WERI-Rb-1 (cell line): ENCODE measurements at regions not wholly inside any gene's neighbourhood (a gene's known extent, or its start where the extent isn't known, plus 50 kb on each side); places are given as distances from the start of the nearest gene placed in this dataset.

Experiments
- DNase-seq: peaks from one replicate; pipeline ENCODE4 v3.0.0-alpha.2; 2020
- H3K27ac ChIP-seq: fragments of 250-450 bp; sonication (Bioruptor Pico); 2 replicates; pipeline ENCODE4 v1.5.1; 2020; ENCODE audit warnings: mild to moderate bottlenecking, moderate library complexity
- H3K27me3 ChIP-seq: fragments of 250-450 bp; sonication (Bioruptor Pico); 2 replicates; pipeline ENCODE4 v1.5.1; 2021; ENCODE audit warnings: mild to moderate bottlenecking, low read depth, moderate library complexity; ENCODE audit not compliant: insufficient read depth, severe bottlenecking
- H3K36me3 ChIP-seq: fragments of 250-450 bp; sonication (Bioruptor Pico); 2 replicates; pipeline ENCODE4 v1.5.1; 2020; ENCODE audit warnings: mild to moderate bottlenecking, moderate library complexity
- H3K4me3 ChIP-seq: 2 replicates; pipeline ENCODE4 v1.5.1; 2011; ENCODE audit warnings: low read depth, mild to moderate bottlenecking, control low read depth, low read length
- H3K9me3 ChIP-seq: fragments of 250-450 bp; sonication (Bioruptor Pico); 2 replicates; pipeline ENCODE4 v1.5.1; 2021; ENCODE audit warnings: mild to moderate bottlenecking, moderate library complexity; ENCODE audit not compliant: severe bottlenecking
- CTCF ChIP-seq: IDR thresholded peaks from 2 replicates; pipeline ENCODE4 v1.5.1; 2011; ENCODE audit warnings: low read depth, mild to moderate bottlenecking, control low read depth, inconsistent platforms, low read length

DNA sequence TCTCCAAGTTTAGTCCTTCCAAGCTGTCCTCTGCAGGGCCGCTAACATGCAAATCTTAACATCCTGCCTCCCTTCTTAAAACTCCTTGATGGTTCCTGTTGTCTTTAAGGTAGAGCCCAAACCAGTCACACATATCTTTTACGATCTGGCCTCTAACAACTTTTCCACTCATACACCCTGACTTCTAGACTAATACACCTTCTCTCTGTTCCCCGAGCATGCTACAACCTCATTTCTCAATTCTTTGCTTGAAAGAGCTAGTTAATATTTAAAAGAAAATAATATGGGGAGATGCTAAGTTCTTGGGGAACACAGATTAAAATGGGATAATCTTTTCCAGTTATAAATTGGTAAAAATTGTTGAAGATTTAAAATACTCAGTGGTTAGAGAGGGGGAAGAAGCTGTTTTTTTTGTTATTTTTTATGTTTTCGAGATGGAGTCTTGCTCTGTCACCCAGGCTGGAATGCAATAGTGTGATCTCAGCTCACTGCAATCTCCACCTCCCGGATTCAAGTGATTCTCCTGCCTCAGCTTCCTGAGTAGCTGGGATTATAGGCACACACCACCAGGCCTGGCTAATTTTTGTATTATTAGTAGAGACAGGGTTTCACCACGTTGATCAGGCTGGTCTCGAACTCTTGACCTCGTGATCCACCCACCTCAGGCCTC, 250.7 kb downstream of the MAFB start:
- no peak overlapping the region for H3K4me3 ChIP-seq
- no peak for DNase-seq
- TF ChIP-seq CTCF = no peak
- peaks cover 48% of the 10 kb centered on the region for H3K27me3 ChIP-seq
- H3K9me3 ChIP-seq = no peaks in the 10 kb centered on the region
- H3K27ac ChIP-seq = no peak overlapping the region
- H3K36me3 ChIP-seq = no peaks in the 10 kb centered on the region

DNA sequence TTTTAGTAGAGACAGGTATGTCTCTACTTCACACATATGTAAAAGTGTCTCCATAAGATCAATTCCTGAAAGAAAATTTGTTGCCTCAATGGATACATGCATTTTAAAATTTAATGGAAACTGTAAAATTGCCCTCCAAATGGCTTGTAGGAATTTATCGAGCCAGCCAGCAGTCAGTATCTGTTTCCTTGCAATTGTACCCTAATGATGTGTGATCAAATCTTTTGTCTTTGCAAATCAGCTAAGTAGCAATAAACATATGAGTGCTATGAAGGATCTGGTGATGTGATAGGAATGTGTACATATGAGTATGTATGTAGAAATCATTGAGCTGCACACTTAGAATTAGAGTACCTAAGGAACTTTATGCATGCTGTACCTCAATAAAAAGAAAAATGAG, 253.0 kb downstream of the MAFB start:
- no peak overlapping the region for H3K4me3 ChIP-seq
- no peaks in the 10 kb centered on the region for H3K36me3 ChIP-seq
- H3K27ac ChIP-seq = no peak overlapping the region
- H3K9me3 ChIP-seq = no peaks in the 10 kb centered on the region
- H3K27me3 ChIP-seq = peaks cover 60% of the 10 kb centered on the region
- no peak for TF ChIP-seq CTCF
- DNase-seq = no peak

- Histone ChIP-seq H3K27ac (no peak overlapping the region), H3K27me3 (peaks cover 64% of the 10 kb centered on the region), H3K36me3 (no peaks in the 10 kb centered on the region), H3K9me3 (no peaks in the 10 kb centered on the region), H3K4me3 (no peak overlapping the region)
- no peak for TF ChIP-seq CTCF
- no peak for DNase-seq
Measured at GRCh38 chr20:40435146-40435895, 253.7 kb downstream of the MAFB start.

DNA sequence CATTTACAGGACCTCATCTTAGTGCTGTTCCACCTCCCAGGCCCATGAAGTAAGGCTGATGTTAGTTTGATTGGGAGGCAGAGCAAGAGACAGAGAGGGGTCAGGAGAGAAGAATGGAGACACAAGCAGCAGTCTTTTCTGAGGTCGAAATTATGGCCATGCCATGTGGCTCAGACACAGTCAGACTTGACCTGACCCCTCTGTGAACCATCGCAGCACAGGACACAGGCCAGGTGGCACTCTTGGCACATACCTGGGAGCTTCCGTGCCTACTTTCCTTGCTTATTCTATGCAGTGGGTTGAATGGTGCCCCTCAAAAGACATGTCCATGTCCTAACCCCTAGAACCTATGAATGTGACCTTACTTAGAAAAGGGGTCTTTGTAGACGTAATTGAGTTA, 254.9 kb downstream of the MAFB start:
- TF ChIP-seq CTCF = no peak
- H3K36me3 ChIP-seq = no peaks in the 10 kb centered on the region
- no peaks in the 10 kb centered on the region for H3K9me3 ChIP-seq
- DNase-seq = no peak
- peaks cover 72% of the 10 kb centered on the region for H3K27me3 ChIP-seq
- no peak overlapping the region for H3K4me3 ChIP-seq
- H3K27ac ChIP-seq = no peak overlapping the region

- Histone ChIP-seq H3K27ac (no peak overlapping the region), H3K9me3 (no peaks in the 10 kb centered on the region), H3K36me3 (no peaks in the 10 kb centered on the region), H3K4me3 (no peak overlapping the region), H3K27me3 (peaks cover 69% of the 10 kb centered on the region)
- DNase-seq = no peak
- TF ChIP-seq CTCF = no peak
Measured at GRCh38 chr20:40433341-40433861, 255.6 kb downstream of the MAFB start.
